ENCODE measurements at regions not wholly inside any gene's neighbourhood (a gene's known extent, or its start where the extent isn't known, plus 50 kb on each side); places are given as distances from the start of the nearest gene placed in this dataset.

- no peak; the same call in 1 of the 2 replicates for TF ChIP-seq POLR2AphosphoS5 (IDR thresholded peaks at IDR 0.05; ENCODE audit: low read depth, low read length)
- no peak for TF ChIP-seq GABPA (IDR thresholded peaks at IDR 0.05; ENCODE audit: low read depth, low read length)
- TF ChIP-seq GABPA (CRISPR knock-in tag; IDR thresholded peaks at IDR 0.05; ENCODE audit: low read depth) = no peak
- no peak for TF ChIP-seq SSRP1 (CRISPR knock-in tag; IDR thresholded peaks at IDR 0.05)
- no peak for TF ChIP-seq MYC (CRISPR knock-in tag; IDR thresholded peaks at IDR 0.05; ENCODE audit: borderline replicate concordance)
- TF ChIP-seq CCAR2 (optimal IDR thresholded peaks at IDR 0.05; ENCODE audit: low read depth, low read length) = no peak
- TF ChIP-seq YY1 (IDR thresholded peaks at IDR 0.05; ENCODE audit: insufficient read depth, insufficient replicate concordance, low read depth, low read length) = no peak
- no peak for TF ChIP-seq ARNT (IDR thresholded peaks at IDR 0.05)
- TF ChIP-seq ZNF597 (CRISPR knock-in tag; IDR thresholded peaks at IDR 0.05) = no peak
- TF ChIP-seq HHEX (CRISPR knock-in tag; IDR thresholded peaks at IDR 0.05) = no peak
- no peak for TF ChIP-seq ZNF18 (CRISPR knock-in tag; IDR thresholded peaks at IDR 0.05; ENCODE audit: insufficient replicate concordance)
- TF ChIP-seq SNAPC5 (CRISPR knock-in tag; IDR thresholded peaks at IDR 0.05; ENCODE audit: borderline replicate concordance) = no peak
Measured at GRCh38 chr17:77484111-77484510, 343.3 kb downstream of the SEC14L1 start.

All from HepG2 (cell line).